ENCODE measurements at regions not wholly inside any gene's neighbourhood (a gene's known extent, or its start where the extent isn't known, plus 50 kb on each side); places are given as distances from the start of the nearest gene placed in this dataset.
"Not testable (repeated sequence)": the region's sequence is repeated elsewhere in the genome, so short reads cannot be mapped to it uniquely, and the experiment has no call there.

GRCh38 chr12:34606749-34607519, 584.6 kb downstream of the ALG10 start:
- no peak for DNase-seq

- peak in 1 of 56 donors; percentile 0 for DNase-seq
Measured at GRCh38 chr12:34607520-34608195, 585.4 kb downstream of the ALG10 start.

GRCh38 chr12:34613988-34614387, 591.7 kb downstream of the ALG10 start:
- not testable (repeated sequence) for DNase-seq

GRCh38 chr12:34625116-34625515, 602.8 kb downstream of the ALG10 start:
- DNase-seq = no peak

- DNase-seq = no peak
Measured at GRCh38 chr12:34626363-34627157, 604.3 kb downstream of the ALG10 start.
